Activated CD4-positive, CD25-positive, alpha-beta regulatory T cell treated with anti-CD3 and anti-CD28 coated beads, Interleukin-2, amount 50 U/mL, for 72 hours (primary cell): ENCODE measurements at regions not wholly inside any gene's neighbourhood (a gene's known extent, or its start where the extent isn't known, plus 50 kb on each side); places are given as distances from the start of the nearest gene placed in this dataset.

Experiments
- DNase-seq: peaks from one replicate; pipeline ENCODE4 v3.0.0; 2021

GRCh38 chr21:37967036-37967435, 50.8 kb upstream of the KCNJ6 start:
- DNase-seq: no peak

GRCh38 chr21:37968744-37969143, 52.5 kb upstream of the KCNJ6 start:
- no peak for DNase-seq

- DNase-seq: no peak
These were observed 54.3 kb upstream of the KCNJ6 start for GRCh38 chr21:37970548-37970947.

GRCh38 chr21:37971390-37971950, 55.2 kb upstream of the KCNJ6 start:
- no peak for DNase-seq

GRCh38 chr21:37974081-37974480, 57.8 kb upstream of the KCNJ6 start:
- DNase-seq: no peak

GRCh38 chr21:37982496-37983318, 66.5 kb upstream of the KCNJ6 start:
- DNase-seq: no peak

- DNase-seq: no peak
These were observed 67.3 kb upstream of the KCNJ6 start for GRCh38 chr21:37983336-37984095.

- DNase-seq: no peak
These were observed 68.2 kb upstream of the KCNJ6 start for GRCh38 chr21:37984416-37984815.

- no peak for DNase-seq
These were observed 69.7 kb upstream of the KCNJ6 start for GRCh38 chr21:37986000-37986399.

- DNase-seq: no peak
These were observed 70.6 kb upstream of the KCNJ6 start for GRCh38 chr21:37986751-37987399.

GRCh38 chr21:37987668-37988067, 71.4 kb upstream of the KCNJ6 start:
- DNase-seq: no peak

GRCh38 chr21:37993071-37993470, 76.8 kb upstream of the KCNJ6 start:
- DNase-seq: no peak

- DNase-seq: no peak
These were observed 78.0 kb upstream of the KCNJ6 start for GRCh38 chr21:37994211-37994610.

- DNase-seq: no peak
These were observed 96.4 kb upstream of the KCNJ6 start for GRCh38 chr21:38012672-38013071.

- DNase-seq: no peak
These were observed 97.5 kb upstream of the KCNJ6 start for GRCh38 chr21:38013741-38014140.

GRCh38 chr21:38014298-38014697, 98.0 kb upstream of the KCNJ6 start:
- DNase-seq: no peak

- DNase-seq: no peak
These were observed 111.7 kb upstream of the KCNJ6 start for GRCh38 chr21:38027901-38028498.

GRCh38 chr21:38032082-38032801, 116.0 kb upstream of the KCNJ6 start:
- no peak for DNase-seq

- no peak for DNase-seq
These were observed 119.8 kb upstream of the KCNJ6 start for GRCh38 chr21:38036016-38036415.

- DNase-seq: no peak
These were observed 121.2 kb upstream of the KCNJ6 start for GRCh38 chr21:38037416-38037815.

GRCh38 chr21:38039369-38039768, 123.1 kb upstream of the KCNJ6 start:
- no peak for DNase-seq

GRCh38 chr21:38039841-38040240, 123.6 kb upstream of the KCNJ6 start:
- no peak for DNase-seq
